ENCODE measurements at regions not wholly inside any gene's neighbourhood (a gene's known extent, or its start where the extent isn't known, plus 50 kb on each side); places are given as distances from the start of the nearest gene placed in this dataset.
A peak's percentile ranks its signal among the peaks of the same experiment; 100 is the strongest.
"Not testable (repeated sequence)": the region's sequence is repeated elsewhere in the genome, so short reads cannot be mapped to it uniquely, and the experiment has no call there.

- DNase-seq, result no peak
Measured at GRCh38 chr5:94025788-94026473, 284.5 kb upstream of the POU5F2 start.

GRCh38 chr5:94024620-94025019 is 283.2 kb upstream of the POU5F2 start:
- DNase-seq, result no peak

- DNase-seq, result no peak
Measured at GRCh38 chr5:94024101-94024500, 282.7 kb upstream of the POU5F2 start.

- no peak for DNase-seq
Measured at GRCh38 chr5:94021246-94021645, 279.8 kb upstream of the POU5F2 start.

GRCh38 chr5:94017579-94017978 is 276.2 kb upstream of the POU5F2 start:
- no peak for DNase-seq

GRCh38 chr5:94010814-94011213 is 269.4 kb upstream of the POU5F2 start:
- DNase-seq, result peak; percentile 4

GRCh38 chr5:94009161-94009560 is 267.8 kb upstream of the POU5F2 start:
- DNase-seq, result no peak

- no peak for DNase-seq
Measured at GRCh38 chr5:93998951-93999455, 257.6 kb upstream of the POU5F2 start.

- DNase-seq, result no peak
Measured at GRCh38 chr5:93997562-93997961, 256.2 kb upstream of the POU5F2 start.

GRCh38 chr5:93995126-93995621 is 253.8 kb upstream of the POU5F2 start:
- DNase-seq, result peak; percentile 8

- no peak for DNase-seq
Measured at GRCh38 chr5:93993161-93993560, 251.8 kb upstream of the POU5F2 start.

GRCh38 chr5:93990504-93991070 is 249.2 kb upstream of the POU5F2 start:
- DNase-seq, result no peak

- DNase-seq, result not testable (repeated sequence)
Measured at GRCh38 chr5:93985940-93986570, 244.7 kb upstream of the POU5F2 start.

GRCh38 chr5:93978222-93978621 is 236.8 kb upstream of the POU5F2 start:
- no peak for DNase-seq

GRCh38 chr5:93967923-93968322 is 226.5 kb upstream of the POU5F2 start:
- no peak for DNase-seq

GRCh38 chr5:93964421-93964820 is 223.0 kb upstream of the POU5F2 start:
- no peak for DNase-seq

- no peak for DNase-seq
Measured at GRCh38 chr5:93960042-93960441, 218.6 kb upstream of the POU5F2 start.

GRCh38 chr5:93956006-93956405 is 214.6 kb upstream of the POU5F2 start:
- no peak for DNase-seq

- DNase-seq, result no peak
Measured at GRCh38 chr5:93954421-93955069, 213.1 kb upstream of the POU5F2 start.

GRCh38 chr5:93953442-93953841 is 212.0 kb upstream of the POU5F2 start:
- no peak for DNase-seq

GRCh38 chr5:93941897-93942296 is 200.5 kb upstream of the POU5F2 start:
- no peak for DNase-seq

- not testable (repeated sequence) for DNase-seq
Measured at GRCh38 chr5:93933269-93933668, 191.9 kb upstream of the POU5F2 start.

- no peak for DNase-seq
Measured at GRCh38 chr5:93930098-93930497, 188.7 kb upstream of the POU5F2 start.

GRCh38 chr5:93929131-93929530 is 187.7 kb upstream of the POU5F2 start:
- no peak for DNase-seq

Data from activated CD4-positive, alpha-beta T cell treated with anti-CD3 and anti-CD28 coated beads, Interleukin-10, Interleukin-2, amounts not matched to agents 100 ng/mL and 50 ng/mL, durations not matched to agents 16 hours and 8 hours (primary cell).